Mesenchymal stem cell (in vitro differentiated cells and primary cell): ENCODE measurements at regions not wholly inside any gene's neighbourhood (a gene's known extent, or its start where the extent isn't known, plus 50 kb on each side); places are given as distances from the start of the nearest gene placed in this dataset.

ENCODE experiments used
- DNase-seq: peaks from one replicate; pipeline ENCODE4 v3.0.0-alpha.2; 2013
- H2AFZ ChIP-seq: one replicate; pipeline ENCODE4 v1.6.1; 2013; ENCODE audit warnings: low read depth, mild to moderate bottlenecking, control low read depth, inconsistent platforms, low read length, moderate library complexity
- H2AK5ac ChIP-seq: 2 replicates; pipeline ENCODE4 v1.6.1; 2013; ENCODE audit warnings: low read length, moderate library complexity, mild to moderate bottlenecking, inconsistent platforms; ENCODE audit not compliant: severe bottlenecking
- H2BK120ac ChIP-seq: one replicate; pipeline ENCODE4 v1.6.1; 2013; ENCODE audit warnings: low read depth, mild to moderate bottlenecking, inconsistent platforms, low read length, moderate library complexity
- H2BK12ac ChIP-seq, 2 experiments: one replicate each; pipeline ENCODE4 v1.6.1; 2013; ENCODE audit warnings: inconsistent platforms in 2 of 2, low read length in 2 of 2, mild to moderate bottlenecking in 2 of 2, moderate library complexity in 2 of 2, control low read depth in 1 of 2
- H2BK15ac ChIP-seq: one replicate; pipeline ENCODE4 v1.6.1; 2013; ENCODE audit warnings: mild to moderate bottlenecking, low read depth, inconsistent platforms; ENCODE audit not compliant: poor library complexity, severe bottlenecking
- H2BK5ac ChIP-seq: 2 replicates; pipeline ENCODE4 v1.6.1; 2013; ENCODE audit warnings: low read depth, mild to moderate bottlenecking, low read length, control low read depth, inconsistent platforms; ENCODE audit not compliant: poor library complexity, severe bottlenecking
- H3K14ac ChIP-seq, 2 experiments: one replicate each; pipeline ENCODE4 v1.6.1; 2013; ENCODE audit warnings: inconsistent platforms in 2 of 2, low read length in 2 of 2, control low read depth in 1 of 2, mild to moderate bottlenecking in 1 of 2, moderate library complexity in 1 of 2
- H3K18ac ChIP-seq, 2 experiments: one replicate each; pipeline ENCODE4 v1.6.1; 2013; ENCODE audit warnings: inconsistent platforms in 2 of 2, low read length in 2 of 2, control low read depth in 1 of 2, low read depth in 1 of 2, mild to moderate bottlenecking in 1 of 2
- H3K23ac ChIP-seq, 2 experiments: one replicate each; pipeline ENCODE4 v1.6.1; 2013; ENCODE audit warnings: inconsistent platforms in 2 of 2, low read length in 2 of 2, mild to moderate bottlenecking in 2 of 2, moderate library complexity in 2 of 2, control low read depth in 1 of 2
- H3K27ac ChIP-seq: 2 replicates; pipeline ENCODE4 v1.5.1; 2013; ENCODE audit warnings: mild to moderate bottlenecking, moderate library complexity, low read length, control low read depth, inconsistent platforms; ENCODE audit not compliant: poor library complexity, severe bottlenecking
- H3K27me3 ChIP-seq, 2 experiments: 2 replicates each; pipeline versions ENCODE4 v1.6.1 to v1.7.0; 2013; ENCODE audit warnings: low read length in 2 of 2, mild to moderate bottlenecking in 2 of 2, moderate library complexity in 2 of 2, control low read depth in 1 of 2, inconsistent platforms in 1 of 2; ENCODE audit not compliant: control insufficient read depth in 1 of 2, insufficient read depth in 1 of 2
- H3K36me3 ChIP-seq, 2 experiments: 2 replicates each; pipeline versions ENCODE4 v1.6.1 to v1.7.0; 2013; ENCODE audit warnings: low read length in 2 of 2, control low read depth in 1 of 2, inconsistent platforms in 1 of 2, low read depth in 1 of 2, mild to moderate bottlenecking in 1 of 2; ENCODE audit not compliant: insufficient read depth in 2 of 2, control insufficient read depth in 1 of 2
- H3K4ac ChIP-seq, 2 experiments: one replicate each; pipeline ENCODE4 v1.6.1; 2013; ENCODE audit warnings: inconsistent platforms in 2 of 2, low read length in 2 of 2, mild to moderate bottlenecking in 2 of 2, moderate library complexity in 2 of 2, control low read depth in 1 of 2, low read depth in 1 of 2
- H3K4me1 ChIP-seq: 2 replicates; pipeline ENCODE4 v1.6.1; 2013; ENCODE audit warnings: low read depth, low read length, control low read depth; ENCODE audit not compliant: control insufficient read depth, insufficient read depth
- H3K4me2 ChIP-seq: 2 replicates; pipeline ENCODE4 v1.6.1; 2013; ENCODE audit warnings: low read length, mild to moderate bottlenecking, inconsistent platforms; ENCODE audit not compliant: poor library complexity, severe bottlenecking
- H3K4me3 ChIP-seq, 2 experiments: 2 replicates each; pipeline versions ENCODE4 v1.5.1 to v1.7.0; 2013; ENCODE audit warnings: low read length in 2 of 2, mild to moderate bottlenecking in 2 of 2, control low read depth in 1 of 2, low read depth in 1 of 2; ENCODE audit not compliant: insufficient read depth in 1 of 2
- H3K79me1 ChIP-seq: replicated peaks from 2 replicates; pipeline ENCODE4 v1.6.1; 2013; ENCODE audit warnings: mild to moderate bottlenecking, control low read depth, low read length, inconsistent platforms; ENCODE audit not compliant: poor library complexity, severe bottlenecking
- H3K9ac ChIP-seq: 2 replicates; pipeline ENCODE4 v1.7.0; 2013; ENCODE audit warnings: mild to moderate bottlenecking, low read length, moderate library complexity
- H3K9me3 ChIP-seq: 2 replicates; pipeline ENCODE4 v1.7.0; 2013; ENCODE audit warnings: mild to moderate bottlenecking, low read length; ENCODE audit not compliant: control insufficient read depth
- H4K8ac ChIP-seq: one replicate; pipeline ENCODE4 v1.6.1; 2013; ENCODE audit warnings: inconsistent platforms, mild to moderate bottlenecking, low read length, moderate library complexity
- H4K91ac ChIP-seq: one replicate; pipeline ENCODE4 v1.6.1; 2013; ENCODE audit warnings: mild to moderate bottlenecking, low read length, inconsistent platforms
- WGBS: methylation state at CpG from one replicate; pipeline ENCODE4 v1.1.7; 2013; ENCODE audit warnings: mixed read lengths; 5-methylcytosine and 5-hydroxymethylcytosine counted together

- no peaks in the 10 kb centered on the region for H3K27me3 ChIP-seq
- H3K23ac ChIP-seq: no peak overlapping the region
- no peak overlapping the region for H4K8ac ChIP-seq
- peak overlapping the region in 1 of 2 experiments; percentile 1 for H3K18ac ChIP-seq
- no peak overlapping the region for H3K4ac ChIP-seq
- WGBS: 94% methylated on average over 4 of the region's 4 CpGs
- H3K4me3 ChIP-seq: no peak overlapping the region
- H3K14ac ChIP-seq: no peak overlapping the region
- H3K9ac ChIP-seq: no peak overlapping the region
- no peak for DNase-seq
- H2AK5ac ChIP-seq: no peak overlapping the region
- no peaks in the 10 kb centered on the region for H3K79me1 ChIP-seq
- H2BK15ac ChIP-seq: peak overlapping the region; percentile 76
- peaks cover 8% of the 10 kb centered on the region for H3K4me1 ChIP-seq
- no peak overlapping the region for H3K27ac ChIP-seq
- H2BK5ac ChIP-seq: no peak overlapping the region
- no peaks in the 10 kb centered on the region for H3K36me3 ChIP-seq
- H4K91ac ChIP-seq: no peak overlapping the region
- H2AFZ ChIP-seq: no peak overlapping the region
- no peak overlapping the region for H2BK12ac ChIP-seq
- H3K4me2 ChIP-seq: no peak overlapping the region
- H2BK120ac ChIP-seq: no peak overlapping the region
- H3K9me3 ChIP-seq: no peaks in the 10 kb centered on the region
Measured at GRCh38 chr6:25008707-25009392, 73.1 kb upstream of the RIPOR2 start.

- Histone ChIP-seq H3K4me3 (no peak overlapping the region), H2BK5ac (no peak overlapping the region)
- 98% methylated on average over 3 of the region's 6 CpGs for WGBS
Measured at GRCh38 chr6:25009393-25009710, 73.6 kb upstream of the RIPOR2 start.

GRCh38 chr6:25010176-25010575 is 74.4 kb upstream of the RIPOR2 start:
- peak overlapping the region; percentile 38 for H2BK120ac ChIP-seq
- H3K4ac ChIP-seq: peak overlapping the region in 1 of 2 experiments; percentile 17
- no peak overlapping the region for H2BK5ac ChIP-seq
- H3K18ac ChIP-seq: peak overlapping the region in 1 of 2 experiments; percentile 65
- H3K36me3 ChIP-seq: no peaks in the 10 kb centered on the region
- peaks cover 8% of the 10 kb centered on the region for H3K4me1 ChIP-seq
- H3K27ac ChIP-seq: no peak overlapping the region
- no peak overlapping the region for H3K4me3 ChIP-seq
- peak overlapping the region; percentile 12 to 86 for H2BK12ac ChIP-seq
- WGBS: 84% methylated on average over 6 of the region's 6 CpGs
- peak overlapping the region; percentile 69 for H4K8ac ChIP-seq
- H3K9me3 ChIP-seq: no peaks in the 10 kb centered on the region
- H3K23ac ChIP-seq: no peak overlapping the region
- no peak overlapping the region for H2BK15ac ChIP-seq
- DNase-seq: no peak
- peak overlapping the region; percentile 80 for H4K91ac ChIP-seq
- H3K27me3 ChIP-seq: no peaks in the 10 kb centered on the region
- H3K4me2 ChIP-seq: no peak overlapping the region
- no peaks in the 10 kb centered on the region for H3K79me1 ChIP-seq
- no peak overlapping the region for H2AFZ ChIP-seq
- no peak overlapping the region for H3K14ac ChIP-seq
- peak overlapping the region; percentile 84 for H2AK5ac ChIP-seq
- H3K9ac ChIP-seq: no peak overlapping the region

More at GRCh38 chr6:25009393-25009710, 73.6 kb upstream of the RIPOR2 start:
- no peaks in the 10 kb centered on the region for H3K27me3 ChIP-seq
- H2AK5ac ChIP-seq: no peak overlapping the region
- H3K14ac ChIP-seq: no peak overlapping the region
- H3K23ac ChIP-seq: no peak overlapping the region
- no peak overlapping the region for H4K91ac ChIP-seq
- no peaks in the 10 kb centered on the region for H3K9me3 ChIP-seq
- H3K9ac ChIP-seq: no peak overlapping the region
- H2BK15ac ChIP-seq: no peak overlapping the region
- H3K79me1 ChIP-seq: no peaks in the 10 kb centered on the region
- no peak overlapping the region for H4K8ac ChIP-seq
- no peak for DNase-seq
- H2BK12ac ChIP-seq: no peak overlapping the region
- H2BK120ac ChIP-seq: no peak overlapping the region
- no peaks in the 10 kb centered on the region for H3K36me3 ChIP-seq
- H3K18ac ChIP-seq: no peak overlapping the region
- peaks cover 8% of the 10 kb centered on the region for H3K4me1 ChIP-seq
- no peak overlapping the region for H3K4ac ChIP-seq
- H2AFZ ChIP-seq: no peak overlapping the region
- H3K4me2 ChIP-seq: no peak overlapping the region
- H3K27ac ChIP-seq: no peak overlapping the region

- H3K18ac ChIP-seq: peak overlapping the region in 1 of 2 experiments; percentile 3
- peak; percentile 45 for DNase-seq
- H3K36me3 ChIP-seq: no peaks in the 10 kb centered on the region
- H4K91ac ChIP-seq: no peak overlapping the region
- no peak overlapping the region for H3K4ac ChIP-seq
- H3K23ac ChIP-seq: no peak overlapping the region
- no peak overlapping the region for H2BK5ac ChIP-seq
- H3K9me3 ChIP-seq: no peaks in the 10 kb centered on the region
- no peak overlapping the region for H2BK12ac ChIP-seq
- H2AFZ ChIP-seq: no peak overlapping the region
- no peak overlapping the region for H4K8ac ChIP-seq
- no peaks in the 10 kb centered on the region for H3K79me1 ChIP-seq
- no peaks in the 10 kb centered on the region for H3K27me3 ChIP-seq
- H3K4me2 ChIP-seq: no peak overlapping the region
- H3K9ac ChIP-seq: no peak overlapping the region
- H2BK120ac ChIP-seq: no peak overlapping the region
- H3K4me1 ChIP-seq: peaks cover 8% of the 10 kb centered on the region
- H3K4me3 ChIP-seq: no peak overlapping the region
- H2AK5ac ChIP-seq: no peak overlapping the region
- 75% methylated on average over 1 of the region's 3 CpGs for WGBS
- peak overlapping the region; percentile 45 for H3K27ac ChIP-seq
- no peak overlapping the region for H2BK15ac ChIP-seq
- no peak overlapping the region for H3K14ac ChIP-seq
Measured at GRCh38 chr6:25010902-25011625, 75.3 kb upstream of the RIPOR2 start.
